PC-3 (cell line): ENCODE measurements at regions not wholly inside any gene's neighbourhood (a gene's known extent, or its start where the extent isn't known, plus 50 kb on each side); places are given as distances from the start of the nearest gene placed in this dataset.

Experiments used
- CTCF ChIP-seq: fragments of 300-600 bp; sonication (generic); conservative IDR thresholded peaks from 2 replicates; pipeline ENCODE4 v1.5.1; 2017; ENCODE audit warnings: antibody characterized with exemption, low read depth, mild to moderate bottlenecking, low read length
- EZH2 ChIP-seq: fragments of 300-600 bp; sonication (generic); IDR thresholded peaks from one replicate; pipeline ENCODE4 v1.6.1; 2017; ENCODE audit warnings: antibody characterized with exemption, mild to moderate bottlenecking, low read length; ENCODE audit not compliant: unreplicated experiment

GRCh38 chr9:135183528-135184180, 96.2 kb downstream of the OLFM1 start:
- TF ChIP-seq EZH2, result no peak
- no peak for TF ChIP-seq CTCF
